ENCODE measurements at regions not wholly inside any gene's neighbourhood (a gene's known extent, or its start where the extent isn't known, plus 50 kb on each side); places are given as distances from the start of the nearest gene placed in this dataset.

DNA sequence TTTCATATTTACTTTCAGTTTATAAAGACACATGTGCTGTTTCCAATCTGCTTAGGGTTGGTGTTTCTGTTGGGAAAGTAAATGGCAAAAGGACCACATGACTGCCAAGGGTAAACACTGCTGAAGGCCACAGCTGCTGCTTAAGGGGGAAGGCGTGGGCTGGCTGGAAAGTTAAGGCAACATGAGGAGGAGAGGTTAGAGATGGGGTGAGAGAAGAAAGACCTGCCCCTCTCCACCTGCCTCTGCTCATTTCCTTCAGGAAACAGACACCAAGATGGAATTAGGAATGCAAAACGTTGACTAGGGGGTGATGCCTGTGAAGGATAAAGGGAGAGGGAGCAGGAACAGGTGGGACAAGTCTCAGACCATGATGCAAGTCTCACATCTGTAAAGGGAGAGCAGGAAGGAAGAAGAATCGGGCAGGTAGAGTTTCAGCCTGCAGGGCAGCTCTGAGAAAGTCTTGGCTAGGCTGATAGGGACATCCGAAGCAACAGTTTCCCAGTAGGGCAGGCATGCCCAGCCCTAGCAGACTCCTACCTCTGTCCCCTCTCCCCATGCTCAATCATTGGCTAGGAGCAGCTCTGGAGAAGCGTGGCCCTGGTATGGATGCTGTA lies 86.0 kb downstream of the CDC42EP3 start:
- H3K4me1 Mint-ChIP-seq (ENCODE audit: low read depth): peaks cover 83% of the 10 kb centered on the region
- H3K4me3 Mint-ChIP-seq: peak overlapping the region; percentile 73
- TF ChIP-seq, protein P1, sequence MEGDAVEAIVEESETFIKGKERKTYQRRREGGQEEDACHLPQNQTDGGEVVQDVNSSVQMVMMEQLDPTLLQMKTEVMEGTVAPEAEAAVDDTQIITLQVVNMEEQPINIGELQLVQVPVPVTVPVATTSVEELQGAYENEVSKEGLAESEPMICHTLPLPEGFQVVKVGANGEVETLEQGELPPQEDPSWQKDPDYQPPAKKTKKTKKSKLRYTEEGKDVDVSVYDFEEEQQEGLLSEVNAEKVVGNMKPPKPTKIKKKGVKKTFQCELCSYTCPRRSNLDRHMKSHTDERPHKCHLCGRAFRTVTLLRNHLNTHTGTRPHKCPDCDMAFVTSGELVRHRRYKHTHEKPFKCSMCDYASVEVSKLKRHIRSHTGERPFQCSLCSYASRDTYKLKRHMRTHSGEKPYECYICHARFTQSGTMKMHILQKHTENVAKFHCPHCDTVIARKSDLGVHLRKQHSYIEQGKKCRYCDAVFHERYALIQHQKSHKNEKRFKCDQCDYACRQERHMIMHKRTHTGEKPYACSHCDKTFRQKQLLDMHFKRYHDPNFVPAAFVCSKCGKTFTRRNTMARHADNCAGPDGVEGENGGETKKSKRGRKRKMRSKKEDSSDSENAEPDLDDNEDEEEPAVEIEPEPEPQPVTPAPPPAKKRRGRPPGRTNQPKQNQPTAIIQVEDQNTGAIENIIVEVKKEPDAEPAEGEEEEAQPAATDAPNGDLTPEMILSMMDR (IDR thresholded peaks at IDR 0.05): no peak
- no peaks in the 10 kb centered on the region for H3K36me3 Mint-ChIP-seq (ENCODE audit: low read depth)
- peak overlapping the region; percentile 86 for H3K27ac Mint-ChIP-seq
- H3K9me3 Mint-ChIP-seq: no peaks in the 10 kb centered on the region
- peak overlapping the region; percentile 6 for H3K4me3 ChIP-seq (ENCODE audit: low read length)
- peaks cover 62% of the 10 kb centered on the region for H3K4me1 ChIP-seq (ENCODE audit: insufficient read depth, low read length)
- H3K27me3 ChIP-seq (ENCODE audit: control insufficient read depth in 1 of 2, insufficient read depth in 2 of 2, low read length in 2 of 2): no peaks in the 10 kb centered on the region
- DNase-seq (peak in 2 of 14 experiments; percentile 29 to 40), ATAC-seq (ENCODE audit: poor library complexity) (no peak)
- ChIA-PET POLR2A (interaction anchor here (0.9 to 9.5 kb wide), 11 partner anchors 15 to 89 kb away, joined by 3 to 121 read pairs (median 5); no protein-coding TSS in a partner anchor), CTCF (interaction anchor here (1.2 to 2.8 kb wide), 7 partner anchors 16 to 87 kb away, joined by 3 to 27 read pairs (median 7); no protein-coding TSS in a partner anchor)
- no peaks in the 10 kb centered on the region for H3K9me3 ChIP-seq (ENCODE audit: control insufficient read depth in 1 of 2, insufficient read depth in 1 of 2, low read length in 2 of 2)
- H3K27me3 Mint-ChIP-seq: no peaks in the 10 kb centered on the region
- H3K36me3 ChIP-seq (ENCODE audit: insufficient read depth, low read length): no peaks in the 10 kb centered on the region
- intact Hi-C loops (cut with DNase I, micrococcal nuclease): loop anchor here in 1 of 2 experiments (5.0 kb wide), 1 partner anchor 48 kb away; no protein-coding TSS in a partner anchor
- H3K27ac ChIP-seq (ENCODE audit: low read depth in 1 of 2, low read length in 2 of 2): peak overlapping the region; percentile 65 to 67

DNA sequence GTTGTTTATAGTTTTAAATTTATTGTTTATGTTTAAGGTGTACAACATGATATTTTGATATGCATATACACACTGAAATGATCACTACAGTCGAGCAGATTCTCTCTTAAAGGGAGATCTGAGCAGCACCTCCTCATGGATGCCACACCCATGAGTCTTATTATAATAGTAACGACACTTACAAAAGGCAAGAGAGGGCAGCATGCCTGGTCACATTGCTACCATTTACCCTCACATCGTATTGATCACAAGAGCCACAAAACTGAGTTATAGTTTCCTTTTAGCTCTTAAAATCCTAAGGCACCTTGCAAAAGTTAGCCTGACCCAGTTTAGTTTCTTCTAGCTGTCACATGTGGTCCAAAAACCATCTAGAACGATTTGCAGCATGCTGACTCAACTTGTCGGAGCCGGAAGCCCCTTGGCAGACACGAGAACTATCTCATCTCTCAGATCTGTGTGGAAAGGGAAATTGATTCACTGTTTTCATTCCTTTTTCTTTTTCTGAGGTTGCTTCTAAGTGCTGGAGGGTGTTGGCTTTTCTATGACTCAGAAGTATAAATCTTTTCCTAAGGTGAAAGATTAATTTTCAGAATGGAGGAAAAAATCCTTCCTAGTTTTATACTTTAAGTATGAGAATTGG lies 85.3 kb downstream of the CDC42EP3 start:
- Histone ChIP-seq H3K27ac (ENCODE audit: low read depth in 1 of 2, low read length in 2 of 2) (peak overlapping the region; percentile 65 to 67), H3K27me3 (ENCODE audit: control insufficient read depth in 1 of 2, insufficient read depth in 2 of 2, low read length in 2 of 2) (no peaks in the 10 kb centered on the region), H3K4me1 (ENCODE audit: insufficient read depth, low read length) (peaks cover 62% of the 10 kb centered on the region), H3K9me3 (ENCODE audit: control insufficient read depth in 1 of 2, insufficient read depth in 1 of 2, low read length in 2 of 2) (no peaks in the 10 kb centered on the region), H3K4me3 (ENCODE audit: low read length) (peak overlapping the region; percentile 6), H3K36me3 (ENCODE audit: insufficient read depth, low read length) (no peaks in the 10 kb centered on the region)
- DNase-seq (peak; percentile 38 to 92 (median 67)), ATAC-seq (ENCODE audit: poor library complexity) (peak; percentile 85)
- no peaks in the 10 kb centered on the region for H3K36me3 Mint-ChIP-seq (ENCODE audit: low read depth)
- peak overlapping the region; percentile 63 for H3K4me3 Mint-ChIP-seq
- ChIA-PET CTCF (interaction anchor here (0.7 to 2.8 kb wide), 11 partner anchors 15 to 172 kb away, joined by 3 to 27 read pairs (median 4); no protein-coding TSS in a partner anchor), POLR2A (interaction anchor here (0.6 to 9.5 kb wide), 13 partner anchors 14 to 88 kb away, joined by 3 to 121 read pairs (median 5); no protein-coding TSS in a partner anchor)
- no peaks in the 10 kb centered on the region for H3K27me3 Mint-ChIP-seq
- H3K9me3 Mint-ChIP-seq: no peaks in the 10 kb centered on the region
- peak overlapping the region; percentile 86 for H3K27ac Mint-ChIP-seq
- peaks cover 89% of the 10 kb centered on the region for H3K4me1 Mint-ChIP-seq (ENCODE audit: low read depth)
- TF ChIP-seq, protein P1 (IDR thresholded peaks at IDR 0.05): no peak
- intact Hi-C loops (cut with DNase I, micrococcal nuclease): loop anchor here in 1 of 2 experiments (1.0 to 5.0 kb wide), 5 partner anchors 13 to 85 kb away; partner anchors contain the start of gene CDC42EP3

DNA sequence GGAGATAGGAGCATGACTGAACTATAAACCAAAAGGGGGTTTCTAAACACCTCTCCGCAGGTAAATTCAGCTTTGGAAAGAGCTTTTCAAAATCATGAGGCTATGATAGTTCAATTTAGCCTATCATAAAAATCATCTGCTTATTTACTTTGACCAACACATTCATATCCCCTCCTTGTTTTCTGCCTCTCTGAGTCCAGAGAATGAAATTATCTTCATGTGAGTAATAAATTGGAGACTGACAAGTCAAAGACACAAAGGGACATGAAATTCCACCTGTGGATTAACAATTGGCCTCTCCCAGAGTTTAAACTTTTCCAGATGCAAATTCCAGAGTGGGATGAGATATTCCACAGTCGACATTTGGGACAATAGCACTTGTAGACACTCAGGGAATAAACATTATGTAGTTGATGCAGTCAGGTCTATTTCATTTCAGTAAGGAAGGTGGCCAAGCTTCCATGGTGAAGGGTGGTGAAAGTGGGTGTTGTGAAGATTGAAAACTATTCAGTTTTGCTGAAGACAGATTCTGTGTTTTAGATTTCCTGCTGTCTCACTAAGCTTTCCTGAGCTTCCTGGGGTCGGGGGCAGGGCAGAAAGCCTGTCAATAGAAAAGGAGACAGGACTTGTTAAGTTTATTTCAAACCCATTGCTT lies 84.7 kb downstream of the CDC42EP3 start:
- CTCF ChIA-PET: interaction anchor here (0.7 to 2.8 kb wide), 12 partner anchors 14 to 172 kb away, joined by 3 to 27 read pairs (median 4); no protein-coding TSS in a partner anchor
- no peak overlapping the region for H3K4me3 ChIP-seq (ENCODE audit: low read length)
- Mint-ChIP-seq H3K9me3 (no peaks in the 10 kb centered on the region), H3K4me1 (ENCODE audit: low read depth) (peaks cover 91% of the 10 kb centered on the region), H3K4me3 (peak overlapping the region; percentile 63), H3K27ac (peak overlapping the region; percentile 86), H3K27me3 (no peaks in the 10 kb centered on the region), H3K36me3 (ENCODE audit: low read depth) (no peaks in the 10 kb centered on the region)
- POLR2A ChIA-PET: interaction anchor here (0.5 to 9.5 kb wide), 13 partner anchors 13 to 191 kb away, joined by 3 to 121 read pairs (median 4); no protein-coding TSS in a partner anchor
- TF ChIP-seq, protein P1 (IDR thresholded peaks at IDR 0.05): no peak
- DNase-seq (peak in 2 of 14 experiments; percentile 28 to 51), ATAC-seq (ENCODE audit: poor library complexity) (no peak)
- no peaks in the 10 kb centered on the region for H3K36me3 ChIP-seq (ENCODE audit: insufficient read depth, low read length)
- H3K27ac ChIP-seq (ENCODE audit: low read depth in 1 of 2, low read length in 2 of 2): peak overlapping the region; percentile 63 to 67
- intact Hi-C loops (cut with DNase I, micrococcal nuclease): loop anchor here in 1 of 2 experiments (1.0 to 5.0 kb wide), 5 partner anchors 13 to 85 kb away; partner anchors contain the start of gene CDC42EP3
- H3K9me3 ChIP-seq (ENCODE audit: control insufficient read depth in 1 of 2, insufficient read depth in 1 of 2, low read length in 2 of 2): no peaks in the 10 kb centered on the region
- H3K27me3 ChIP-seq (ENCODE audit: control insufficient read depth in 1 of 2, insufficient read depth in 2 of 2, low read length in 2 of 2): no peaks in the 10 kb centered on the region
- peaks cover 60% of the 10 kb centered on the region for H3K4me1 ChIP-seq (ENCODE audit: insufficient read depth, low read length)

Data from CD4-positive, alpha-beta T cell (primary cell).